ENCODE measurements at regions not wholly inside any gene's neighbourhood (a gene's known extent, or its start where the extent isn't known, plus 50 kb on each side); places are given as distances from the start of the nearest gene placed in this dataset.

GRCh38 chr9:99299211-99300102 is 77.4 kb downstream of the SEC61B start (continued):
- TF ChIP-seq, protein P1, sequence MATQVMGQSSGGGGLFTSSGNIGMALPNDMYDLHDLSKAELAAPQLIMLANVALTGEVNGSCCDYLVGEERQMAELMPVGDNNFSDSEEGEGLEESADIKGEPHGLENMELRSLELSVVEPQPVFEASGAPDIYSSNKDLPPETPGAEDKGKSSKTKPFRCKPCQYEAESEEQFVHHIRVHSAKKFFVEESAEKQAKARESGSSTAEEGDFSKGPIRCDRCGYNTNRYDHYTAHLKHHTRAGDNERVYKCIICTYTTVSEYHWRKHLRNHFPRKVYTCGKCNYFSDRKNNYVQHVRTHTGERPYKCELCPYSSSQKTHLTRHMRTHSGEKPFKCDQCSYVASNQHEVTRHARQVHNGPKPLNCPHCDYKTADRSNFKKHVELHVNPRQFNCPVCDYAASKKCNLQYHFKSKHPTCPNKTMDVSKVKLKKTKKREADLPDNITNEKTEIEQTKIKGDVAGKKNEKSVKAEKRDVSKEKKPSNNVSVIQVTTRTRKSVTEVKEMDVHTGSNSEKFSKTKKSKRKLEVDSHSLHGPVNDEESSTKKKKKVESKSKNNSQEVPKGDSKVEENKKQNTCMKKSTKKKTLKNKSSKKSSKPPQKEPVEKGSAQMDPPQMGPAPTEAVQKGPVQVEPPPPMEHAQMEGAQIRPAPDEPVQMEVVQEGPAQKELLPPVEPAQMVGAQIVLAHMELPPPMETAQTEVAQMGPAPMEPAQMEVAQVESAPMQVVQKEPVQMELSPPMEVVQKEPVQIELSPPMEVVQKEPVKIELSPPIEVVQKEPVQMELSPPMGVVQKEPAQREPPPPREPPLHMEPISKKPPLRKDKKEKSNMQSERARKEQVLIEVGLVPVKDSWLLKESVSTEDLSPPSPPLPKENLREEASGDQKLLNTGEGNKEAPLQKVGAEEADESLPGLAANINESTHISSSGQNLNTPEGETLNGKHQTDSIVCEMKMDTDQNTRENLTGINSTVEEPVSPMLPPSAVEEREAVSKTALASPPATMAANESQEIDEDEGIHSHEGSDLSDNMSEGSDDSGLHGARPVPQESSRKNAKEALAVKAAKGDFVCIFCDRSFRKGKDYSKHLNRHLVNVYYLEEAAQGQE (IDR thresholded peaks at IDR 0.05; ENCODE audit: borderline replicate concordance), result peak; percentile 31; the same call in 1 of the 2 replicates
- TF ChIP-seq, protein P1 (CRISPR knock-in tag; IDR thresholded peaks at IDR 0.05; ENCODE audit: low read depth), result no peak
- TF ChIP-seq JUND (IDR thresholded peaks at IDR 0.05; ENCODE audit: borderline replicate concordance, low read depth, low read length) (peak; percentile 33; the same call in 1 of the 2 replicates), JUND (tag; IDR thresholded peaks at IDR 0.05; ENCODE audit: borderline replicate concordance, low read depth, low read length) (no peak), POLR3A (IDR thresholded peaks at IDR 0.05; ENCODE audit: borderline replicate concordance, extremely low read depth, insufficient read depth, insufficient read length) (no peak), NR2C1 (IDR thresholded peaks at IDR 0.05) (no peak), NR2C1 (tag; IDR thresholded peaks at IDR 0.05) (no peak)
